ENCODE measurements at regions not wholly inside any gene's neighbourhood (a gene's known extent, or its start where the extent isn't known, plus 50 kb on each side); places are given as distances from the start of the nearest gene placed in this dataset.
A peak's percentile ranks its signal among the peaks of the same experiment; 100 is the strongest.

GRCh38 chr1:56191369-56191768 lies 388.0 kb downstream of the PLPP3 start:
- H3K9me3 ChIP-seq (ENCODE audit: low read depth) = no peaks in the 10 kb centered on the region
- H3K4me1 ChIP-seq (ENCODE audit: insufficient read depth) = peaks cover 38% of the 10 kb centered on the region
- no peaks in the 10 kb centered on the region for H3K36me3 ChIP-seq (ENCODE audit: low read depth)
- no peaks in the 10 kb centered on the region for H3K27me3 ChIP-seq (replicated peaks; ENCODE audit: insufficient read depth)
- H4K20me1 ChIP-seq (ENCODE audit: insufficient read depth) = no peaks in the 10 kb centered on the region
- H2AFZ ChIP-seq = peak overlapping the region; percentile 48
- H3K9me2 ChIP-seq (ENCODE audit: insufficient read depth) = no peaks in the 10 kb centered on the region
- peak overlapping the region; percentile 83 for H3K27ac ChIP-seq
- WGBS, 2 experiments (ENCODE audit: low coverage in 1 of 2, low lambda C conversion rate in 2 of 2, missing lambda C conversion rate in 2 of 2) = 46% methylated on average over 4 of the region's 4 CpGs
- H3K4me3 ChIP-seq = peak overlapping the region; percentile 22; the same call in 1 of the 2 replicates
- peak overlapping the region; percentile 57 for H3K4me2 ChIP-seq (ENCODE audit: unreplicated experiment)
- TF ChIP-seq EZH2 (IDR thresholded peaks at IDR 0.05; ENCODE audit: insufficient read depth, poor library complexity, severe bottlenecking) = no peak
- TF ChIP-seq EZH2phosphoT487 (IDR thresholded peaks at IDR 0.05; ENCODE audit: insufficient read depth, low read depth) = no peak
- in situ Hi-C loops (cut with MboI) = no loop called here
- peaks cover 33% of the 10 kb centered on the region for H3F3A ChIP-seq (ENCODE audit: insufficient read depth)
- peak; percentile 67 for DNase-seq
- H3K79me2 ChIP-seq (ENCODE audit: insufficient read depth) = no peaks in the 10 kb centered on the region
- H3K9ac ChIP-seq = peak overlapping the region; percentile 38; the same call in 1 of the 2 replicates

GRCh38 chr1:56190806-56191365 lies 388.5 kb downstream of the PLPP3 start:
- Histone ChIP-seq H3K9me2 (ENCODE audit: insufficient read depth) (no peaks in the 10 kb centered on the region), H3K4me3 (peak overlapping the region; percentile 22; the same call in 1 of the 2 replicates), H3F3A (ENCODE audit: insufficient read depth) (peaks cover 33% of the 10 kb centered on the region), H3K36me3 (ENCODE audit: low read depth) (no peaks in the 10 kb centered on the region), H3K9ac (peak overlapping the region; percentile 38; the same call in 1 of the 2 replicates), H3K79me2 (ENCODE audit: insufficient read depth) (no peaks in the 10 kb centered on the region), H3K27ac (peak overlapping the region; percentile 83), H3K27me3 (replicated peaks; ENCODE audit: insufficient read depth) (no peaks in the 10 kb centered on the region), H3K4me1 (ENCODE audit: insufficient read depth) (peaks cover 33% of the 10 kb centered on the region), H2AFZ (peak overlapping the region; percentile 48), H4K20me1 (ENCODE audit: insufficient read depth) (no peaks in the 10 kb centered on the region), H3K9me3 (ENCODE audit: low read depth) (no peaks in the 10 kb centered on the region), H3K4me2 (ENCODE audit: unreplicated experiment) (peak overlapping the region; percentile 57)
- no peak for TF ChIP-seq EZH2phosphoT487 (IDR thresholded peaks at IDR 0.05; ENCODE audit: insufficient read depth, low read depth)
- TF ChIP-seq EZH2 (IDR thresholded peaks at IDR 0.05; ENCODE audit: insufficient read depth, poor library complexity, severe bottlenecking) = no peak
- peak; percentile 90 for DNase-seq
- WGBS, 2 experiments (ENCODE audit: low coverage in 1 of 2, low lambda C conversion rate in 2 of 2, missing lambda C conversion rate in 2 of 2) = 5 to 6% methylated on average over 7 of the region's 7 CpGs
- in situ Hi-C loops (cut with MboI) = no loop called here

GRCh38 chr1:56189946-56190805 lies 389.2 kb downstream of the PLPP3 start:
- no peak for TF ChIP-seq EZH2phosphoT487 (IDR thresholded peaks at IDR 0.05; ENCODE audit: insufficient read depth, low read depth)
- TF ChIP-seq EZH2 (IDR thresholded peaks at IDR 0.05; ENCODE audit: insufficient read depth, poor library complexity, severe bottlenecking) = no peak
- 81% methylated on average over 11 of the region's 11 CpGs for WGBS, 2 experiments (ENCODE audit: low coverage in 1 of 2, low lambda C conversion rate in 2 of 2, missing lambda C conversion rate in 2 of 2)
- peak overlapping the region; percentile 38; the same call in 1 of the 2 replicates for H3K9ac ChIP-seq
- no peaks in the 10 kb centered on the region for H3K9me2 ChIP-seq (ENCODE audit: insufficient read depth)
- peaks cover 31% of the 10 kb centered on the region for H3F3A ChIP-seq (ENCODE audit: insufficient read depth)
- H3K4me3 ChIP-seq = no peak overlapping the region
- DNase-seq = no peak
- peak overlapping the region; percentile 48 for H2AFZ ChIP-seq
- no peaks in the 10 kb centered on the region for H3K9me3 ChIP-seq (ENCODE audit: low read depth)
- H4K20me1 ChIP-seq (ENCODE audit: insufficient read depth) = no peaks in the 10 kb centered on the region
- H3K27ac ChIP-seq = peak overlapping the region; percentile 83
- H3K4me1 ChIP-seq (ENCODE audit: insufficient read depth) = peaks cover 29% of the 10 kb centered on the region
- no peaks in the 10 kb centered on the region for H3K36me3 ChIP-seq (ENCODE audit: low read depth)
- no peaks in the 10 kb centered on the region for H3K79me2 ChIP-seq (ENCODE audit: insufficient read depth)
- peak overlapping the region; percentile 57 for H3K4me2 ChIP-seq (ENCODE audit: unreplicated experiment)
- in situ Hi-C loops (cut with MboI) = no loop called here
- H3K27me3 ChIP-seq (replicated peaks; ENCODE audit: insufficient read depth) = no peaks in the 10 kb centered on the region

GRCh38 chr1:56189454-56189853 lies 389.9 kb downstream of the PLPP3 start:
- Histone ChIP-seq H3K27ac (no peak overlapping the region), H3K9ac (no peak overlapping the region), H3K4me2 (ENCODE audit: unreplicated experiment) (no peak overlapping the region), H3F3A (ENCODE audit: insufficient read depth) (peaks cover 24% of the 10 kb centered on the region), H3K9me2 (ENCODE audit: insufficient read depth) (no peaks in the 10 kb centered on the region), H3K4me1 (ENCODE audit: insufficient read depth) (peaks cover 22% of the 10 kb centered on the region), H3K79me2 (ENCODE audit: insufficient read depth) (no peaks in the 10 kb centered on the region), H4K20me1 (ENCODE audit: insufficient read depth) (no peaks in the 10 kb centered on the region), H3K4me3 (no peak overlapping the region), H3K27me3 (replicated peaks; ENCODE audit: insufficient read depth) (no peaks in the 10 kb centered on the region), H2AFZ (no peak overlapping the region), H3K36me3 (ENCODE audit: low read depth) (no peaks in the 10 kb centered on the region), H3K9me3 (ENCODE audit: low read depth) (no peaks in the 10 kb centered on the region)
- DNase-seq = no peak
- TF ChIP-seq EZH2phosphoT487 (IDR thresholded peaks at IDR 0.05; ENCODE audit: insufficient read depth, low read depth) (no peak), EZH2 (IDR thresholded peaks at IDR 0.05; ENCODE audit: insufficient read depth, poor library complexity, severe bottlenecking) (no peak)
- 76 to 82% methylated on average over 2 of the region's 2 CpGs for WGBS, 2 experiments (ENCODE audit: low coverage in 1 of 2, low lambda C conversion rate in 2 of 2, missing lambda C conversion rate in 2 of 2)
- in situ Hi-C loops (cut with MboI) = no loop called here
